ENCODE measurements at regions not wholly inside any gene's neighbourhood (a gene's known extent, or its start where the extent isn't known, plus 50 kb on each side); places are given as distances from the start of the nearest gene placed in this dataset.
A peak's percentile ranks its signal among the peaks of the same experiment; 100 is the strongest.
"Not testable (repeated sequence)": the region's sequence is repeated elsewhere in the genome, so short reads cannot be mapped to it uniquely, and the experiment has no call there.

DNA sequence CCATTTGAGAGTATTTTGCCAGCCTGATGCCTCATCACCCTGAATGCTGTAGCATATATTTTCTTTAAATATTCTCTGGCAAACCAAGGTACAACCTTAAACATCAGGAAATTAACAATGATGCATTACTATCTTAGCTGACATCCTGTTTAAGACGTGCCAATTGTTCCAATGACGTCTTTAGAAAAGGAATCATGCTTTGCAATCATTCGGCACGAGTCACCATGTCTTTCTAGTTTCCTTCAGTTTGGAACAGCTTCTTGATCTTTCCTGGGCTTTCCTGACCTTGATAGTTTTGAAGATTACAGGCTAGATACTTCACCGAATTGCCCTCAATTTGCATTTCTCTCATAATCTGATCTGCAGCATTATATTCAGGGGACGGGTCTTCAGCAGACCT, 88.2 kb upstream of the GLI2 start:
- Mint-ChIP-seq H3K4me3 (no peak overlapping the region), H3K9me3 (peaks cover 21% of the 10 kb centered on the region), H3K4me1 (no peaks in the 10 kb centered on the region), H3K36me3 (peaks cover 4% of the 10 kb centered on the region), H3K27me3 (ENCODE audit: insufficient read depth, low read depth) (peaks cover 13% of the 10 kb centered on the region), H3K27ac (no peak overlapping the region)
- no peaks in the 10 kb centered on the region for H3F3A ChIP-seq (ENCODE audit: low read depth)
- no peaks in the 10 kb centered on the region for H3K4me1 ChIP-seq
- no peak overlapping the region for H3K4me3 ChIP-seq
- no peak overlapping the region for H2AFZ ChIP-seq (replicated peaks)
- no peak for DNase-seq (ENCODE audit: low spot score)
- peaks cover 5% of the 10 kb centered on the region for H3K9me3 ChIP-seq (ENCODE audit: low read depth)
- H3K79me2 ChIP-seq (ENCODE audit: low read depth) = no peaks in the 10 kb centered on the region
- no peaks in the 10 kb centered on the region for H3K36me3 ChIP-seq
- no peaks in the 10 kb centered on the region for H4K20me1 ChIP-seq (ENCODE audit: low read depth)
- no peak overlapping the region for H3K9ac ChIP-seq
- no peak overlapping the region for H3K4me2 ChIP-seq
- TF ChIP-seq EZH2 (IDR thresholded peaks at IDR 0.05) (no peak), CTCF (IDR thresholded peaks at IDR 0.05) (no peak), EZH2phosphoT487 (IDR thresholded peaks at IDR 0.05) (no peak)
- peaks cover 4% of the 10 kb centered on the region for H3K27me3 ChIP-seq
- H3K27ac ChIP-seq = no peak overlapping the region

- H3K9ac ChIP-seq; H3K36me3 ChIP-seq; H3F3A ChIP-seq (ENCODE audit: low read depth); H2AFZ ChIP-seq (replicated peaks); H3K4me3 ChIP-seq; H3K4me1 ChIP-seq; H3K79me2 ChIP-seq (ENCODE audit: low read depth); H4K20me1 ChIP-seq (ENCODE audit: low read depth); H3K4me3 Mint-ChIP-seq; DNase-seq (ENCODE audit: low spot score); H3K27ac ChIP-seq; H3K4me1 Mint-ChIP-seq; H3K4me2 ChIP-seq; H3K9me3 ChIP-seq (ENCODE audit: low read depth); H3K36me3 Mint-ChIP-seq; H3K27ac Mint-ChIP-seq: not testable (repeated sequence)
- peaks cover 23% of the 10 kb centered on the region for H3K9me3 Mint-ChIP-seq
- peaks cover 15% of the 10 kb centered on the region for H3K27me3 Mint-ChIP-seq (ENCODE audit: insufficient read depth, low read depth)
- peaks cover 10% of the 10 kb centered on the region for H3K27me3 ChIP-seq
These were observed 86.3 kb upstream of the GLI2 start for GRCh38 chr2:120649381-120649780.

- H2AFZ ChIP-seq (replicated peaks) = no peak overlapping the region
- peaks cover 5% of the 10 kb centered on the region for H3K9me3 ChIP-seq (ENCODE audit: low read depth)
- H4K20me1 ChIP-seq (ENCODE audit: low read depth) = no peaks in the 10 kb centered on the region
- Mint-ChIP-seq H3K9me3 (peaks cover 23% of the 10 kb centered on the region), H3K27me3 (ENCODE audit: insufficient read depth, low read depth) (peaks cover 15% of the 10 kb centered on the region), H3K4me3 (peak overlapping the region; percentile 30), H3K27ac (no peak overlapping the region), H3K4me1 (no peaks in the 10 kb centered on the region), H3K36me3 (peaks cover 4% of the 10 kb centered on the region)
- H3K79me2 ChIP-seq (ENCODE audit: low read depth) = no peaks in the 10 kb centered on the region
- no peak overlapping the region for H3K27ac ChIP-seq
- no peak for TF ChIP-seq EZH2 (IDR thresholded peaks at IDR 0.05)
- TF ChIP-seq EZH2phosphoT487 (IDR thresholded peaks at IDR 0.05) = no peak
- no peak for TF ChIP-seq CTCF (IDR thresholded peaks at IDR 0.05)
- H3K4me3 ChIP-seq = no peak overlapping the region
- H3K4me2 ChIP-seq = no peak overlapping the region
- peaks cover 16% of the 10 kb centered on the region for H3K27me3 ChIP-seq
- no peak for DNase-seq (ENCODE audit: low spot score)
- no peak overlapping the region for H3K9ac ChIP-seq
- no peaks in the 10 kb centered on the region for H3K4me1 ChIP-seq
- H3K36me3 ChIP-seq = no peaks in the 10 kb centered on the region
- no peaks in the 10 kb centered on the region for H3F3A ChIP-seq (ENCODE audit: low read depth)
These were observed 85.5 kb upstream of the GLI2 start for GRCh38 chr2:120650022-120650644.

- no peak for DNase-seq (ENCODE audit: low spot score)
- Mint-ChIP-seq H3K4me3 (no peak overlapping the region), H3K4me1 (no peaks in the 10 kb centered on the region), H3K27ac (no peak overlapping the region), H3K36me3 (peaks cover 4% of the 10 kb centered on the region), H3K27me3 (ENCODE audit: insufficient read depth, low read depth) (peaks cover 15% of the 10 kb centered on the region), H3K9me3 (peaks cover 23% of the 10 kb centered on the region)
- TF ChIP-seq EZH2 (IDR thresholded peaks at IDR 0.05) (no peak), CTCF (IDR thresholded peaks at IDR 0.05) (no peak), EZH2phosphoT487 (IDR thresholded peaks at IDR 0.05) (no peak)
- no peaks in the 10 kb centered on the region for H3F3A ChIP-seq (ENCODE audit: low read depth)
- H3K4me1 ChIP-seq = no peaks in the 10 kb centered on the region
- H3K4me3 ChIP-seq = no peak overlapping the region
- H3K27ac ChIP-seq = no peak overlapping the region
- H3K27me3 ChIP-seq = peaks cover 24% of the 10 kb centered on the region
- H2AFZ ChIP-seq (replicated peaks) = no peak overlapping the region
- H3K9ac ChIP-seq = no peak overlapping the region
- no peak overlapping the region for H3K4me2 ChIP-seq
- no peaks in the 10 kb centered on the region for H3K36me3 ChIP-seq
- H3K79me2 ChIP-seq (ENCODE audit: low read depth) = no peaks in the 10 kb centered on the region
- peaks cover 5% of the 10 kb centered on the region for H3K9me3 ChIP-seq (ENCODE audit: low read depth)
- H4K20me1 ChIP-seq (ENCODE audit: low read depth) = no peaks in the 10 kb centered on the region
These were observed 83.8 kb upstream of the GLI2 start for GRCh38 chr2:120651818-120652217.
